H1 (cell line): ENCODE measurements at regions not wholly inside any gene's neighbourhood (a gene's known extent, or its start where the extent isn't known, plus 50 kb on each side); places are given as distances from the start of the nearest gene placed in this dataset.

ENCODE experiments used
- CTCF ChIA-PET: fragments of 300-600 bp; sonication (Branson Sonifier 250); formaldehyde crosslinking; loops from one replicate; lab custom pipeline; 2021; ENCODE audit not compliant: partially characterized antibody; lab: Charles Lee
- POLR2A ChIA-PET: fragments of 300-600 bp; sonication (Branson Sonifier 250); formaldehyde crosslinking; loops from one replicate; lab custom pipeline; 2021; ENCODE audit warnings: inconsistent platforms; ENCODE audit not compliant: partially characterized antibody; lab: Charles Lee
- DNase-seq, 2 experiments: peaks; one replicate each; pipeline versions ENCODE4 v3.0.0 to v3.0.0-alpha.2; 2010 to 2022; ENCODE audit warnings: low spot score in 2 of 2, low read depth in 1 of 2, mixed read lengths in 1 of 2
- FAIRE-seq: peaks from 2 replicates; lab custom pipeline; 2011; peaks lifted over from hg19 to GRCh38; lab: Jason Lieb, UNC
- H2AFZ ChIP-seq: 2 replicates; pipeline ENCODE4 v1.8.1; 2012; ENCODE audit warnings: low read length, inconsistent platforms
- H2AK5ac ChIP-seq: 2 replicates; pipeline ENCODE4 v1.6.1; 2013; ENCODE audit warnings: low read depth, low read length
- H2BK120ac ChIP-seq: replicated peaks from 2 replicates; pipeline ENCODE3; 2013; ENCODE audit warnings: low read depth, low read length, inconsistent platforms
- H2BK12ac ChIP-seq: 2 replicates; pipeline ENCODE4 v1.6.1; 2013; ENCODE audit warnings: low read depth, low read length
- H2BK15ac ChIP-seq: 2 replicates; pipeline ENCODE4 v1.6.1; 2013; ENCODE audit warnings: low read length
- H2BK20ac ChIP-seq: 2 replicates; pipeline ENCODE4 v1.6.1; 2013; ENCODE audit warnings: low read length
- H2BK5ac ChIP-seq: 2 replicates; pipeline ENCODE4 v1.6.1; 2013; ENCODE audit warnings: low read depth, low read length
- H3K14ac ChIP-seq: 2 replicates; pipeline ENCODE4 v1.6.1; 2013; ENCODE audit warnings: inconsistent platforms; ENCODE audit not compliant: insufficient read length
- H3K18ac ChIP-seq: 2 replicates; pipeline ENCODE4 v1.6.1; 2013; ENCODE audit warnings: low read length; ENCODE audit errors: extremely low read depth
- H3K23ac ChIP-seq: 2 replicates; pipeline ENCODE4 v1.6.1; 2013; ENCODE audit warnings: inconsistent platforms; ENCODE audit not compliant: insufficient read length
- H3K23me2 ChIP-seq: 2 replicates; pipeline ENCODE4 v1.6.1; 2013; ENCODE audit warnings: low read depth, low read length
- H3K27ac ChIP-seq: 2 replicates; pipeline ENCODE4 v1.6.1; 2011; ENCODE audit warnings: low read depth, low read length, inconsistent platforms
- H3K27me3 ChIP-seq, 4 experiments: replicated peaks in 1 of 4; 1 replicate in 1 of 4; 2 replicates in 3 of 4; pipeline versions ENCODE4 v1.6.1 to v1.8.1; 2011 to 2013; ENCODE audit warnings: low read length in 3 of 4, mild to moderate bottlenecking in 3 of 4, inconsistent platforms in 2 of 4, mixed read lengths in 2 of 4, moderate library complexity in 1 of 4; ENCODE audit not compliant: control insufficient read depth in 3 of 4, insufficient read depth in 3 of 4; ENCODE audit errors: extremely low read depth in 1 of 4
- H3K36me3 ChIP-seq, 4 experiments: 2 replicates each; pipeline versions ENCODE4 v1.6.1 to v1.8.1; 2011 to 2013; ENCODE audit warnings: mild to moderate bottlenecking in 4 of 4, low read length in 3 of 4, moderate library complexity in 2 of 4, control low read depth in 1 of 4, inconsistent platforms in 1 of 4; ENCODE audit not compliant: insufficient read depth in 4 of 4, control insufficient read depth in 2 of 4
- H3K4ac ChIP-seq: replicated peaks from 2 replicates; pipeline ENCODE3; 2013; ENCODE audit warnings: low read length, low read depth, mixed read lengths, inconsistent platforms; ENCODE audit not compliant: insufficient read length
- H3K4me1 ChIP-seq, 4 experiments: replicated peaks in 1 of 4; 1 replicate in 1 of 4; 2 replicates in 3 of 4; pipeline versions ENCODE4 v1.6.1 to v1.8.1; 2011 to 2013; ENCODE audit warnings: low read length in 3 of 4, inconsistent platforms in 2 of 4, mixed read lengths in 1 of 4; ENCODE audit not compliant: insufficient read depth in 4 of 4, control insufficient read depth in 3 of 4
- H3K4me2 ChIP-seq, 2 experiments: 2 replicates each; pipeline versions ENCODE4 v1.6.1 to v1.8.1; 2011 to 2013; ENCODE audit warnings: low read depth in 2 of 2, low read length in 2 of 2, control low read depth in 1 of 2, inconsistent platforms in 1 of 2, mild to moderate bottlenecking in 1 of 2; ENCODE audit not compliant: insufficient read depth in 1 of 2
- H3K4me3 ChIP-seq, 4 experiments: fragments of 200-600, 300-600 bp in 1 of 4; sonication (generic), shearing (Covaris generic), sonication (Bioruptor Twin) in 1 of 4; 2 replicates each; pipeline versions ENCODE4 v1.5.1 to v1.8.1; 2011 to 2016; ENCODE audit warnings: low read length in 4 of 4, low read depth in 3 of 4, control low read depth in 2 of 4, inconsistent platforms in 2 of 4, mild to moderate bottlenecking in 2 of 4, mixed read lengths in 1 of 4, moderate library complexity in 1 of 4; ENCODE audit not compliant: insufficient read depth in 2 of 4; ENCODE audit errors: extremely low read depth in 1 of 4
- H3K56ac ChIP-seq: replicated peaks from 2 replicates; pipeline ENCODE3; 2013; ENCODE audit warnings: low read depth, mild to moderate bottlenecking, mixed read lengths, low read length, inconsistent platforms; ENCODE audit not compliant: insufficient read length
- H3K79me1 ChIP-seq: 2 replicates; pipeline ENCODE4 v1.6.1; 2013; ENCODE audit warnings: low read depth, low read length, control low read depth
- H3K79me2 ChIP-seq, 2 experiments: 2 replicates each; pipeline versions ENCODE4 v1.6.1 to v1.8.1; 2012 to 2013; ENCODE audit warnings: low read length in 2 of 2, mild to moderate bottlenecking in 2 of 2, inconsistent platforms in 1 of 2; ENCODE audit not compliant: insufficient read depth in 2 of 2, control insufficient read depth in 1 of 2
- H3K9ac ChIP-seq, 4 experiments: replicated peaks in 1 of 4; 1 replicate in 1 of 4; 2 replicates in 3 of 4; pipeline versions ENCODE4 v1.6.1 to v1.8.1; 2011 to 2013; ENCODE audit warnings: low read depth in 3 of 4, low read length in 3 of 4, control low read depth in 2 of 4, mild to moderate bottlenecking in 2 of 4, moderate library complexity in 2 of 4, inconsistent platforms in 1 of 4; ENCODE audit errors: extremely low read depth in 1 of 4
- H3K9me3 ChIP-seq, 2 experiments: 2 replicates each; pipeline versions ENCODE4 v1.6.1 to v1.8.1; 2012 to 2013; ENCODE audit warnings: mild to moderate bottlenecking in 2 of 2, moderate library complexity in 2 of 2, control low read depth in 1 of 2, inconsistent platforms in 1 of 2, low read depth in 1 of 2, low read length in 1 of 2, mixed read lengths in 1 of 2; ENCODE audit not compliant: insufficient read depth in 2 of 2
- H4K20me1 ChIP-seq, 2 experiments: replicated peaks in 1 of 2; 2 replicates each; pipeline versions ENCODE3 to v1.8.1; 2011 to 2013; ENCODE audit warnings: inconsistent platforms in 2 of 2, low read length in 2 of 2, mild to moderate bottlenecking in 1 of 2; ENCODE audit not compliant: insufficient read depth in 2 of 2, control insufficient read depth in 1 of 2
- H4K5ac ChIP-seq: 2 replicates; pipeline ENCODE4 v1.6.1; 2013; ENCODE audit warnings: low read length, low read depth, mixed read lengths, inconsistent platforms; ENCODE audit not compliant: insufficient read length
- H4K8ac ChIP-seq: 2 replicates; pipeline ENCODE4 v1.8.0; 2013; ENCODE audit warnings: mild to moderate bottlenecking, moderate library complexity, low read length, inconsistent platforms; ENCODE audit not compliant: insufficient read depth; ENCODE audit errors: extremely low read depth
- H4K91ac ChIP-seq: replicated peaks from 2 replicates; pipeline ENCODE3; 2013; ENCODE audit warnings: low read length, mixed read lengths, inconsistent platforms; ENCODE audit not compliant: insufficient read length
- ASH2L ChIP-seq: fragments of 200-600, 300-600 bp; sonication (generic); IDR thresholded peaks from one replicate; pipeline ENCODE4 v1.7.1; 2017; ENCODE audit warnings: low read length
- CREB1 ChIP-seq: IDR thresholded peaks from 2 replicates; pipeline ENCODE4 v1.6.1; 2012; ENCODE audit warnings: inconsistent platforms
- GABPA ChIP-seq: IDR thresholded peaks from 2 replicates; pipeline ENCODE4 v1.6.1; 2011; ENCODE audit warnings: mild to moderate bottlenecking, low read length, moderate library complexity, borderline replicate concordance; ENCODE audit not compliant: insufficient read depth
- JUND ChIP-seq: IDR thresholded peaks from 2 replicates; pipeline ENCODE4 v1.6.1; 2011; ENCODE audit warnings: mild to moderate bottlenecking, improper control_type of control experiment, low read length
- KDM1A ChIP-seq: fragments of 200-600, 300-600 bp; sonication (generic); IDR thresholded peaks from 2 replicates; pipeline ENCODE4 v1.7.1; 2016; ENCODE audit warnings: mild to moderate bottlenecking, low read length, borderline replicate concordance
- KDM4A ChIP-seq: IDR thresholded peaks from one replicate; pipeline ENCODE4 v1.7.1; 2012; ENCODE audit warnings: low read depth, mild to moderate bottlenecking, moderate library complexity, low read length, inconsistent platforms; ENCODE audit not compliant: severe bottlenecking
- MAFK ChIP-seq: IDR thresholded peaks from 2 replicates; pipeline ENCODE4 v1.6.1; 2012; ENCODE audit warnings: low read depth, mild to moderate bottlenecking, improper control_type of control experiment, low read length
- POU5F1 ChIP-seq: IDR thresholded peaks from 2 replicates; pipeline ENCODE4 v1.6.1; 2011; ENCODE audit warnings: low read depth, mild to moderate bottlenecking, low read length, moderate library complexity
- RAD21 ChIP-seq, 2 experiments: IDR thresholded peaks in 1 of 2; conservative IDR thresholded peaks in 1 of 2; 2 replicates each; pipeline ENCODE4 v1.6.1; 2011; ENCODE audit warnings: low read depth in 2 of 2, low read length in 2 of 2, improper control_type of control experiment in 1 of 2, inconsistent platforms in 1 of 2, mild to moderate bottlenecking in 1 of 2, moderate library complexity in 1 of 2
- SIRT6 ChIP-seq: IDR thresholded peaks from one replicate; pipeline ENCODE4 v1.7.1; 2012; ENCODE audit warnings: low read length, inconsistent platforms
- SRF ChIP-seq: IDR thresholded peaks from 2 replicates; pipeline ENCODE4 v1.6.1; 2011; ENCODE audit warnings: mild to moderate bottlenecking, low read depth, low read length, moderate library complexity
- TAF7 ChIP-seq: optimal IDR thresholded peaks from 2 replicates; pipeline ENCODE3; 2011; ENCODE audit warnings: low read depth, mild to moderate bottlenecking, inconsistent platforms, low read length, moderate library complexity, borderline replicate concordance
- TCF12 ChIP-seq: IDR thresholded peaks from 2 replicates; pipeline ENCODE4 v1.6.1; 2011; ENCODE audit warnings: low read depth, mild to moderate bottlenecking, low read length
- WGBS, 2 experiments: shearing (Covaris generic) in 1 of 2; methylation state at CpG; one replicate each; pipeline versions ENCODE4 v1.1.6 to v1.1.7; 2013 to 2015; ENCODE audit warnings: low lambda C conversion rate in 2 of 2, mixed read lengths in 2 of 2, inconsistent platforms in 1 of 2, low coverage in 1 of 2, missing lambda C conversion rate in 1 of 2; ENCODE audit not compliant: insufficient replicate concordance in 2 of 2, insufficient coverage in 1 of 2, insufficient read length in 1 of 2; ENCODE audit errors: extremely low coverage in 1 of 2, missing lambda C conversion rate in 1 of 2; 5-methylcytosine and 5-hydroxymethylcytosine counted together
- TF ChIP-seq, protein P1 (sequence below): IDR thresholded peaks from 2 replicates; pipeline ENCODE4 v1.6.1; 2011; ENCODE audit warnings: low read length, improper control_type of control experiment

GRCh38 chr6:168804331-168804730 is 363.3 kb downstream of the SMOC2 start:
- Histone ChIP-seq H2BK15ac (no peak overlapping the region), H3K23ac (no peak overlapping the region), H3K56ac (no peak overlapping the region), H4K8ac (no peak overlapping the region), H3K14ac (no peak overlapping the region), H3K9me3 (no peaks in the 10 kb centered on the region), H3K27ac (no peak overlapping the region), H2BK20ac (no peak overlapping the region), H3K79me2 (no peaks in the 10 kb centered on the region), H3K36me3 (no peaks in the 10 kb centered on the region), H3K18ac (no peak overlapping the region), H4K91ac (no peak overlapping the region), H3K4me1 (peaks cover 0 to 2% (median 0%) of the 10 kb centered on the region in 4 experiments; a peak in 1 of 7 replicates), H3K4ac (no peak overlapping the region), H2AK5ac (no peak overlapping the region), H4K5ac (no peak overlapping the region), H3K27me3 (peaks cover 0 to 4% (median 0%) of the 10 kb centered on the region in 4 experiments; a peak in 2 of 7 replicates), H2BK12ac (no peak overlapping the region), H4K20me1 (no peaks in the 10 kb centered on the region), H2BK120ac (no peak overlapping the region), H3K9ac (no peak overlapping the region), H3K23me2 (no peaks in the 10 kb centered on the region; the same call in 1 of the 2 replicates), H3K4me3 (no peak overlapping the region), H3K4me2 (no peak overlapping the region), H2BK5ac (no peak overlapping the region), H3K79me1 (no peaks in the 10 kb centered on the region), H2AFZ (no peak overlapping the region)
- WGBS, 2 experiments = 69% methylated on average over 2 of the region's 2 CpGs; no CpG with 5 or more reads in 1 of the 2 experiments
- CTCF ChIA-PET = interaction anchor here (0.7 to 3.3 kb wide), 5 partner anchors 8 to 15 kb away, joined by 3 to 18 read pairs (median 3); no protein-coding TSS in a partner anchor
- DNase-seq = no peak
- POLR2A ChIA-PET = no interaction called here
- no peak for FAIRE-seq
- TF ChIP-seq GABPA (no peak), SRF (no peak), JUND (no peak), MAFK (no peak), TAF7 (no peak), KDM4A (no peak), RAD21 (IDR thresholded peaks at IDR 0.05 in 1 of 2, conservative IDR thresholded peaks at IDR 0.05 in 1 of 2; ENCODE audit: low read depth in 2 of 2, low read length in 2 of 2) (no peak), SIRT6 (no peak), TCF12 (no peak), KDM1A (no peak), CREB1 (no peak), POU5F1 (no peak), ASH2L (no peak)
- TF ChIP-seq, protein P1, sequence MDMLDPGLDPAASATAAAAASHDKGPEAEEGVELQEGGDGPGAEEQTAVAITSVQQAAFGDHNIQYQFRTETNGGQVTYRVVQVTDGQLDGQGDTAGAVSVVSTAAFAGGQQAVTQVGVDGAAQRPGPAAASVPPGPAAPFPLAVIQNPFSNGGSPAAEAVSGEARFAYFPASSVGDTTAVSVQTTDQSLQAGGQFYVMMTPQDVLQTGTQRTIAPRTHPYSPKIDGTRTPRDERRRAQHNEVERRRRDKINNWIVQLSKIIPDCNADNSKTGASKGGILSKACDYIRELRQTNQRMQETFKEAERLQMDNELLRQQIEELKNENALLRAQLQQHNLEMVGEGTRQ = no peak
